Prostate gland (tissue), 2 donors: ENCODE measurements at regions not wholly inside any gene's neighbourhood (a gene's known extent, or its start where the extent isn't known, plus 50 kb on each side); places are given as distances from the start of the nearest gene placed in this dataset.

ENCODE experiments used
- POLR2A ChIP-seq: fragments of 450-650 bp; IDR thresholded peaks from one replicate; pipeline ENCODE4 v1.6.1; 2016; ENCODE audit warnings: antibody characterized with exemption, mild to moderate bottlenecking
- POLR2AphosphoS5 ChIP-seq: sonication (generic); formaldehyde crosslinking; IDR thresholded peaks from one replicate; pipeline ENCODE4 v1.6.1; 2017; ENCODE audit warnings: antibody characterized with exemption
- TF ChIP-seq, protein P1 (sequence below), 4 experiments: fragments of 200-600 bp in 2 of 4; fragments of 450-650 bp in 2 of 4; sonication (generic) in 2 of 4; IDR thresholded peaks; 1 replicate in 3 of 4; 2 replicates in 1 of 4; pipeline ENCODE4 v1.5.1; 2016 to 2019; ENCODE audit warnings: antibody characterized with exemption in 4 of 4, mild to moderate bottlenecking in 2 of 4, moderate library complexity in 2 of 4

DNA sequence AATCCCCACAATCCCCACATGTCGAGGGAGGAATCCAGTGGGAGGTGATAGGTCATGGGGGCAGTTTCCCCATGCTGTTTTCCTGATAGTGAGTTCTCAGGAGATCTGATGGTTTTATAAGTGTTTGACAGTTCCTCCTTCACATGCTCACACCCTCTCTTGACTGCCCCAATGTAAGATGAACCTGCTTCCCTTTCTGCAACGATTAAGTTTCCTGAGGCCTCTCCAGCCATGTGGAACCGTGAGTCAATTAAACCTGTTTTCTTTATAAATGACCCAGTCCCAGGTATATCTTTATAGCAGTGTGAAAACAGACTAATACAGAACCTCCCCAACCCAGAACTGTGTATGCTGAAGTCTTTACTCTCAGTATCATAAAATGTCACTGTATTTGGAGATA is 289.5 kb upstream of the MMADHC start:
- TF ChIP-seq, protein P1, sequence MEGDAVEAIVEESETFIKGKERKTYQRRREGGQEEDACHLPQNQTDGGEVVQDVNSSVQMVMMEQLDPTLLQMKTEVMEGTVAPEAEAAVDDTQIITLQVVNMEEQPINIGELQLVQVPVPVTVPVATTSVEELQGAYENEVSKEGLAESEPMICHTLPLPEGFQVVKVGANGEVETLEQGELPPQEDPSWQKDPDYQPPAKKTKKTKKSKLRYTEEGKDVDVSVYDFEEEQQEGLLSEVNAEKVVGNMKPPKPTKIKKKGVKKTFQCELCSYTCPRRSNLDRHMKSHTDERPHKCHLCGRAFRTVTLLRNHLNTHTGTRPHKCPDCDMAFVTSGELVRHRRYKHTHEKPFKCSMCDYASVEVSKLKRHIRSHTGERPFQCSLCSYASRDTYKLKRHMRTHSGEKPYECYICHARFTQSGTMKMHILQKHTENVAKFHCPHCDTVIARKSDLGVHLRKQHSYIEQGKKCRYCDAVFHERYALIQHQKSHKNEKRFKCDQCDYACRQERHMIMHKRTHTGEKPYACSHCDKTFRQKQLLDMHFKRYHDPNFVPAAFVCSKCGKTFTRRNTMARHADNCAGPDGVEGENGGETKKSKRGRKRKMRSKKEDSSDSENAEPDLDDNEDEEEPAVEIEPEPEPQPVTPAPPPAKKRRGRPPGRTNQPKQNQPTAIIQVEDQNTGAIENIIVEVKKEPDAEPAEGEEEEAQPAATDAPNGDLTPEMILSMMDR (IDR thresholded peaks at IDR 0.05), result no peak
- TF ChIP-seq POLR2A, result no peak
- no peak for TF ChIP-seq POLR2AphosphoS5
